ENCODE measurements at regions not wholly inside any gene's neighbourhood (a gene's known extent, or its start where the extent isn't known, plus 50 kb on each side); places are given as distances from the start of the nearest gene placed in this dataset.

DNA sequence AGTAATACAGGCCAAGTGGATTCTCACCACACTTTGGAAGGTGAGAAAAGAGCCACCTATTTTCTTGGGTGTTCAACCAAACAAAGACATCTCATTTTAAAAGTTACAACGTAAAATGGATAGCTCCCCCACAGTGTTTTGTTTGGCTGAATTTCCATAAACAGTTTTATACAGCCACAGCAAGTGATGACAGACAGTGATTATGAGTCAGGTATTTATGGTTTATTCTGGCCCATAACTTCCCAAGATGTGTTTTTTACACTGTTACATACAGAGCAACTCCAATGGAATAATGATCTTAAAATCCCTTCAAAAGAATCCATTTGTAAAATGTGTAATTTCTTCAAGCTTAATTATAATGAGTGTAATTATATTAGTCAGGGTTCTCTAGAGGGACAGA, 421.3 kb downstream of the TLE1 start:
- no peak for DNase-seq
- H3K4me1 ChIP-seq (ENCODE audit: low read depth): no peaks in the 10 kb centered on the region
- ATAC-seq: no peak
- intact Hi-C loops (cut with DNase I, micrococcal nuclease): no loop called here
- H3K9me3 ChIP-seq: no peaks in the 10 kb centered on the region
- H3K4me3 ChIP-seq: no peak overlapping the region
- no peaks in the 10 kb centered on the region for H3K36me3 ChIP-seq (ENCODE audit: low read depth)
- TF ChIP-seq, protein P1, sequence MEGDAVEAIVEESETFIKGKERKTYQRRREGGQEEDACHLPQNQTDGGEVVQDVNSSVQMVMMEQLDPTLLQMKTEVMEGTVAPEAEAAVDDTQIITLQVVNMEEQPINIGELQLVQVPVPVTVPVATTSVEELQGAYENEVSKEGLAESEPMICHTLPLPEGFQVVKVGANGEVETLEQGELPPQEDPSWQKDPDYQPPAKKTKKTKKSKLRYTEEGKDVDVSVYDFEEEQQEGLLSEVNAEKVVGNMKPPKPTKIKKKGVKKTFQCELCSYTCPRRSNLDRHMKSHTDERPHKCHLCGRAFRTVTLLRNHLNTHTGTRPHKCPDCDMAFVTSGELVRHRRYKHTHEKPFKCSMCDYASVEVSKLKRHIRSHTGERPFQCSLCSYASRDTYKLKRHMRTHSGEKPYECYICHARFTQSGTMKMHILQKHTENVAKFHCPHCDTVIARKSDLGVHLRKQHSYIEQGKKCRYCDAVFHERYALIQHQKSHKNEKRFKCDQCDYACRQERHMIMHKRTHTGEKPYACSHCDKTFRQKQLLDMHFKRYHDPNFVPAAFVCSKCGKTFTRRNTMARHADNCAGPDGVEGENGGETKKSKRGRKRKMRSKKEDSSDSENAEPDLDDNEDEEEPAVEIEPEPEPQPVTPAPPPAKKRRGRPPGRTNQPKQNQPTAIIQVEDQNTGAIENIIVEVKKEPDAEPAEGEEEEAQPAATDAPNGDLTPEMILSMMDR (IDR thresholded peaks at IDR 0.05): no peak

DNA sequence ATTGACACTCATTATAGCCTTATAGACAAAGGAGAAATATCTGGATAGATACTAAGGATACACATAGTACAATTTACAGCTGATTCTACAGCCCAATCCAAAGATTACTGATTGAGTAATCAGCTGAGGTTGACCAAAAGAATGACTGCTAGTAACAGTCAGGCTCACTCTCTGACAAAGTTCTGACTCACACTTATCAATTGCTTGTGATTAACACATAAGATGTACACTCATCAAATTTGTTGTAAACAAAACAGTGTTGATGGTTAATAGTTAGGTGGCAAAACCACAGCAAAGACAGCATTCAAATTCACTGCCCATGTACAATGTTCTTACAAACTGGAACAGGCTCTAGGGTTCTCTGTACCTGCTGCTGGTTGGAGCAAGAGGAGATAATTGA, 422.7 kb downstream of the TLE1 start:
- TF ChIP-seq, protein P1 (IDR thresholded peaks at IDR 0.05): no peak
- Histone ChIP-seq H3K4me3 (no peak overlapping the region), H3K36me3 (ENCODE audit: low read depth) (no peaks in the 10 kb centered on the region), H3K4me1 (ENCODE audit: low read depth) (no peaks in the 10 kb centered on the region), H3K9me3 (no peaks in the 10 kb centered on the region)
- ATAC-seq (no peak), DNase-seq (no peak)
- intact Hi-C loops (cut with DNase I, micrococcal nuclease): no loop called here

DNA sequence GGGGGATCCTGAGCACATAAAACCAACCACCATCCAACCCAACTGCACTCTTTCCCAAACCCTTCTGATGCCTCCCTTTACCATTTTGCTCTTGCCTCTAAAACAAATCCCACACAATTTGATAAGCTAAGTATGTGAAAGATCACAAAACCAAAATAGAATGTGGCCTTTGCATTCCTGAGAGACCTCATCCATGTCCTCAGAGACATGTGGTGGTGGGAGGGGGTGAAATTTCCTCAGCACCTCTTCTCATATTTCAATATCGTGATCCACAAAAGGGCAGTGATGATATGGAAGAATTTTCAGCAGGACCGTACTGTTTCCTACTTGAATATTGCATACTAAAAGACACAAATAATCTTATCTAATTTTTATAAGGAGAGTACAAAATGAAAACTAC, 423.3 kb downstream of the TLE1 start:
- intact Hi-C loops (cut with DNase I, micrococcal nuclease): no loop called here
- Histone ChIP-seq H3K4me1 (ENCODE audit: low read depth) (no peaks in the 10 kb centered on the region), H3K9me3 (no peaks in the 10 kb centered on the region), H3K36me3 (ENCODE audit: low read depth) (no peaks in the 10 kb centered on the region), H3K4me3 (no peak overlapping the region)
- TF ChIP-seq, protein P1 (IDR thresholded peaks at IDR 0.05): no peak
- DNase-seq (no peak), ATAC-seq (no peak)

DNA sequence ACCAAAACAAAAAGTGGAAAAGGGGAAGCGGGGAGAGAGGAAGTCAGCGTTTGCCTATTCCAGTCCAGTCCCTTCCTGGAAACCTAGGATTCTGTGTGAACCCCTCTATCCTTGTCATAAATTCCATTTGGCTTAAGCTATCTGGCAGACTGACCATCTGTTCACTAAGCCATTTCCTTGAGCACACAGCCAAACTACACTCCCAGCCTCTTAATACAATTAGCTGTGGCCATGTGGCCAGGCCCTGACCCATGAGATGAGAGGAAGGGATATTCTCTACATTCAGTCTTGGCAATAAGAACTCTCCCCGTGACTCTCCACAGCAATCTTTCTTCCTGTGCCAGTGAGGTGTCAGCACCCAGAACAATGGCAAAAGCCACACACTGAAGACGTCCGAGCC, 424.8 kb downstream of the TLE1 start:
- no peaks in the 10 kb centered on the region for H3K9me3 ChIP-seq
- H3K4me1 ChIP-seq (ENCODE audit: low read depth): no peaks in the 10 kb centered on the region
- H3K4me3 ChIP-seq: no peak overlapping the region
- DNase-seq: no peak
- no peaks in the 10 kb centered on the region for H3K36me3 ChIP-seq (ENCODE audit: low read depth)
- TF ChIP-seq, protein P1 (IDR thresholded peaks at IDR 0.05): no peak
- ATAC-seq: no peak
- intact Hi-C loops (cut with DNase I, micrococcal nuclease): no loop called here

DNA sequence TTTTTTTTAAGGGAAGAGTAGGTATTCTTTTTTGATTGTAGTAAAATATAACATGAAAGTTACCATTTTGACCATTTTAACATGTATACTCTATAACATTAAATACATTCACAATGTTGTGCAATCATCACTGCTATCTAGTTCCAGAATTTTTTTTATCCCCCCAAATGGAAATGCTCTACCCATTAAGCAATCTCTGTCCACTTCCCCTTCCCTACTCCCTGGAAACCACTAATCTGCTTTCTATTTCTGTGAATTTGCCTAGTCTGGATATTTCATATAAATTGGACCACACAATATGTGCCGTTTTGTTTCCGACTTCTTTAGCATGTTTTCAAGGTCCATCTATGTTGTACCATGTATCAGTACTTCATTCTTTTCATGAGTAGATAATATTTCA, 429.5 kb downstream of the TLE1 start:
- Histone ChIP-seq H3K9me3 (no peaks in the 10 kb centered on the region), H3K4me3 (no peak overlapping the region), H3K36me3 (ENCODE audit: low read depth) (no peaks in the 10 kb centered on the region), H3K4me1 (ENCODE audit: low read depth) (no peaks in the 10 kb centered on the region)
- TF ChIP-seq, protein P1 (IDR thresholded peaks at IDR 0.05): no peak
- ATAC-seq (no peak), DNase-seq (no peak)
- intact Hi-C loops (cut with DNase I, micrococcal nuclease): no loop called here

DNA sequence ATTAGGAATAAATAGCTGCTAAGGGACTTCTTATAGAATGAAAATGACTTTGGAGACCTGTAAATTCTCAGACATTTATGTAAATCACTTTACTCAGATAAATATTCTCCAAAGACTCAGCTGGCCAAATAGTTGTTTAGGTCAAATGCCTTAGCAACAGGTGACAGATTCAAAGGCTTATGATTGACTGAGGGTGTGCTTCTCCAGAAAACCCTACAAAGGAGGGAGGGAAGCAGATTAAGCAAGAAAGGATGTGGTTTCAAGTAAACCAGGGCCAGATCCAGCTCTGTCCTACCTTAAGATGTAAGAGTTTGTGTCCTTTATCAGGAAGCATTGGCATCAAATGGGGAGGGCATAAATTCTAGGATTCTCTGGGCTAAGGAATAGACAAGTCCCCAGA, 433.0 kb downstream of the TLE1 start:
- intact Hi-C loops (cut with DNase I, micrococcal nuclease): no loop called here
- H3K4me3 ChIP-seq: no peak overlapping the region
- ATAC-seq (no peak), DNase-seq (no peak)
- TF ChIP-seq, protein P1 (IDR thresholded peaks at IDR 0.05): no peak
- no peaks in the 10 kb centered on the region for H3K9me3 ChIP-seq
- H3K4me1 ChIP-seq (ENCODE audit: low read depth): no peaks in the 10 kb centered on the region
- H3K36me3 ChIP-seq (ENCODE audit: low read depth): no peaks in the 10 kb centered on the region
